ENCODE measurements at regions not wholly inside any gene's neighbourhood (a gene's known extent, or its start where the extent isn't known, plus 50 kb on each side); places are given as distances from the start of the nearest gene placed in this dataset.

DNA sequence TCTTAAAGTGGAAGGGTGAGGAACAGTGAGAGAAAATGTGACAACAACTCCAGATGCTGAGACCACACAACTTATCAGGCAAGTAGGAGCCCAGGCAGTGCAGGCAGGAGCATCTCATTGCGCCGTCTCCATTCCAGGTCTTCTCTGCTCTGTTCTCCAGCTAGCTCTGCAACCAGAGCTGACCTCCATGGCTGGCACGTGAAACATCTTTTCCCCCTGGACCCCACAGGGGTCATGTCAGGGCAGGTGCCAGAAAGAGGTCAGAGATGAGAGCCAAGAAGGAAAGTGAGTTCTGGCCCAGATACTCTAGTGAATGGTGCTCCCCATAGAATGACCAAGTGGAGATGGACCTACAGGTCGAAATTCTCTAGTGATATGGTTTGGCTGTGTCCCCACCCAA is 281.4 kb downstream of the SMOC2 start:
- H3K27me3 Mint-ChIP-seq = peaks cover 7% of the 10 kb centered on the region
- H3K4me3 Mint-ChIP-seq = no peak overlapping the region
- no peak for ATAC-seq (replicated peaks)
- H3K27ac Mint-ChIP-seq = no peak overlapping the region
- H3K9me3 Mint-ChIP-seq = no peaks in the 10 kb centered on the region
- no peaks in the 10 kb centered on the region for H3K4me1 Mint-ChIP-seq
- no peaks in the 10 kb centered on the region for H3K36me3 Mint-ChIP-seq (ENCODE audit: low read depth)

GRCh38 chr6:168721571-168721970 is 280.6 kb downstream of the SMOC2 start:
- Mint-ChIP-seq H3K36me3 (ENCODE audit: low read depth) (no peaks in the 10 kb centered on the region), H3K9me3 (no peaks in the 10 kb centered on the region), H3K4me1 (no peaks in the 10 kb centered on the region), H3K27me3 (peaks cover 7% of the 10 kb centered on the region), H3K27ac (no peak overlapping the region), H3K4me3 (no peak overlapping the region)
- ATAC-seq (replicated peaks) = no peak

DNA sequence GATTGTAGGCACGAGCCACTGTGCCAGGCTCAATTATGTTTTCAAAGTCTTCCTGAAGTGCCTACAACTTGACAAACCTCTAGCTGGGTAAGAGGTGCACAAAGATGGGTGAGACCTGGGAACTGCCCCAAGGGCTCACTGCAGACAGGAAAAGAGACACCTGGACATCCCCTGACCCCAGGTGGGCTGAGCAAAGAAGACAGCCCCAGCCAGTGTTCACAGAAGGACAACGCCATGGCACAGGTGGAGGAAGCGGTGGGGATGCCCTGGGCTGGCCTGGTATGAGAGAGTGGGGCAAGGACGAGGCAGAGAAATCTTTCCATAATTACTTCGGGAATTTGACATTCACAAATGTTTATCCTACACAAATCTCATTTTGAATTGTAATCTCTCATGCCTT is 278.9 kb downstream of the SMOC2 start:
- Mint-ChIP-seq H3K9me3 (no peaks in the 10 kb centered on the region), H3K27ac (no peak overlapping the region), H3K4me1 (no peaks in the 10 kb centered on the region), H3K36me3 (ENCODE audit: low read depth) (no peaks in the 10 kb centered on the region), H3K4me3 (no peak overlapping the region), H3K27me3 (peaks cover 7% of the 10 kb centered on the region)
- ATAC-seq (replicated peaks) = no peak

GRCh38 chr6:168718821-168719475 is 278.0 kb downstream of the SMOC2 start:
- no peaks in the 10 kb centered on the region for H3K36me3 Mint-ChIP-seq (ENCODE audit: low read depth)
- no peak for ATAC-seq (replicated peaks)
- no peaks in the 10 kb centered on the region for H3K4me1 Mint-ChIP-seq
- H3K27me3 Mint-ChIP-seq = peaks cover 7% of the 10 kb centered on the region
- no peaks in the 10 kb centered on the region for H3K9me3 Mint-ChIP-seq
- H3K27ac Mint-ChIP-seq = no peak overlapping the region
- H3K4me3 Mint-ChIP-seq = no peak overlapping the region
